GM13977 (cell line): ENCODE measurements at regions not wholly inside any gene's neighbourhood (a gene's known extent, or its start where the extent isn't known, plus 50 kb on each side); places are given as distances from the start of the nearest gene placed in this dataset.

Source experiments
- DNase-seq: peaks from one replicate; pipeline ENCODE4 v3.0.0; 2012; ENCODE audit warnings: low spot score
- CTCF ChIP-seq: IDR thresholded peaks from 2 replicates; pipeline ENCODE4 v1.5.1; 2012; ENCODE audit warnings: mild to moderate bottlenecking, control low read depth; ENCODE audit not compliant: insufficient read depth; ENCODE audit errors: extremely low read depth, missing control alignments
- in situ Hi-C: fragments of 300-500 bp; cut with MboI; formaldehyde crosslinking; loops from one replicate; pipeline ENCODE4 v1.12.0; 2022; ENCODE audit warnings: low sequenced_read_pairs, low pct_unique_long_range_greater_than_20kb, mixed read lengths, inconsistent platforms; ENCODE audit not compliant: unreplicated experiment

- in situ Hi-C loops = no loop called here
- no peak for TF ChIP-seq CTCF
- DNase-seq = no peak
Observed at GRCh38 chr4:30847958-30848357, 127.8 kb downstream of the PCDH7 start.

GRCh38 chr4:30854531-30854930, 134.4 kb downstream of the PCDH7 start:
- in situ Hi-C loops = no loop called here
- no peak for TF ChIP-seq CTCF
- no peak for DNase-seq

- in situ Hi-C loops = no loop called here
- DNase-seq = no peak
- TF ChIP-seq CTCF = no peak
Observed at GRCh38 chr4:30855232-30855631, 135.1 kb downstream of the PCDH7 start.

GRCh38 chr4:30856795-30857564, 136.8 kb downstream of the PCDH7 start:
- no peak for TF ChIP-seq CTCF
- no peak for DNase-seq
- in situ Hi-C loops = no loop called here

- no peak for TF ChIP-seq CTCF
- no peak for DNase-seq
- in situ Hi-C loops = no loop called here
Observed at GRCh38 chr4:30860978-30861377, 140.8 kb downstream of the PCDH7 start.

GRCh38 chr4:30862196-30862595, 142.0 kb downstream of the PCDH7 start:
- TF ChIP-seq CTCF = no peak
- in situ Hi-C loops = no loop called here
- no peak for DNase-seq
